M059J (cell line): ENCODE measurements at regions not wholly inside any gene's neighbourhood (a gene's known extent, or its start where the extent isn't known, plus 50 kb on each side); places are given as distances from the start of the nearest gene placed in this dataset.
"Not testable (repeated sequence)": the region's sequence is repeated elsewhere in the genome, so short reads cannot be mapped to it uniquely, and the experiment has no call there.

Experiments
- DNase-seq: peaks from one replicate; pipeline ENCODE4 v3.0.0-alpha.2; 2012; ENCODE audit warnings: low read depth

DNA sequence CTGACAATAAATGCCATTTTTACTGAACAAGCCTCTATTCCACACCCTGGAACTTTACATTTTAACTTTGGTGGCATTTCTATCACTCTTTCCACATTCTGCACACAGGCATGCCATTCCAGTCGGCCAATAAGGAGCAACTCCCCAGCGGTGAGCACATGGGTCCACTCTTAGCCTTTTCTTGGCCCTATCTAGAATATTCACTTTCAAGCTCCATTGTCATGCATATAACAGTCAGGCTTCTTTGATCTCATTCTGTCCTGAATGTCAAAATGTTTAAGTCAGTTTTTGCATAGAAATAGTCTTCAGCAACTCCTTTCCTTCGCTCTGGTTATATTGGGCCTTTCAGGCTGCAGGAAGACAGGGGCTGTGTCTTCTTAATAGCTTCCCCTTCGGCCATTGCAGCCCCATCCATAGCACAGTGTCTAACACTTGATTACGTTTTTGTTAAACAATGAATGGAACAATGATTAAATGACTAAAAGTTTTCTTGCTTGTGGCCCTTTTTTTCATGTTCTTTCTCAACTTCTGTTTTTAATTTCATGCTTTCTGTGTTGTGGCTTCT is 427.3 kb downstream of the MFSD1 start:
- DNase-seq = no peak

DNA sequence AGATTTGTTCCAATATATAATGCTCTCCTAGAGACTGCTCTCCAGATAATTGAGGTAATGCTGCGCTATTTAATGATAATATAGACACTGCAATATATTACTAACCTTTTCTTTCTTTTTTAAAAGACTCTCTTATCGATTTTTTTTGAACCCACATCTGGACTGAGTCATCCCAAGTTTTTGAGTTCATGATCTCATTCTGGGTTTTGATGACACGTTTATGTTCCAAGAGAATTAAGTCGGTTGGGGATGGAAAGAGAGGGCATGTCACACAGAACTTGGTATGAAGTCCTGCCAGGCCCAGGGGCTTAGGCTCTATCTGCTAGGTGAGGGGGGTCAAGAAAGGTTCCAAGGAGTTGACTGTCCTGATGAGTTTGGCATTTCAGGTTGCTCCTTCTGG is 431.1 kb downstream of the MFSD1 start:
- peak; percentile 36 for DNase-seq

DNA sequence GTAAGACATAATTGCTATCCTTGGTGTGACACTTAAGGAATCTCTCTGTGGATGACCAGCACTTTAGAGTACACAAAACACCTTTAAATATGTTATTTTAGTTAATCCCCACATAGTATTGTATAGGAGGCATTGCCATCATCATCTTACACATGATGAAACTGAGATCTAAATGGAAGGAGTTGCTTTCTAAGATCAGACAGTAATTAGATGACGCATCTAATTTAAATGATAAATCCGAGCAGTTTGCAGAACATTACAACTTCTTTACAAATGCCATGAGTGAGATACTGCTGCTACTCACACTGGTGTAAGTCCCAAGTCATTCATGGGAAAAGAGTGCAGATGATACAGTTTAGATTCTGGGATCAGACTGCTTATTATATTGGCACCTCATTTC is 431.9 kb downstream of the MFSD1 start:
- no peak for DNase-seq

DNA sequence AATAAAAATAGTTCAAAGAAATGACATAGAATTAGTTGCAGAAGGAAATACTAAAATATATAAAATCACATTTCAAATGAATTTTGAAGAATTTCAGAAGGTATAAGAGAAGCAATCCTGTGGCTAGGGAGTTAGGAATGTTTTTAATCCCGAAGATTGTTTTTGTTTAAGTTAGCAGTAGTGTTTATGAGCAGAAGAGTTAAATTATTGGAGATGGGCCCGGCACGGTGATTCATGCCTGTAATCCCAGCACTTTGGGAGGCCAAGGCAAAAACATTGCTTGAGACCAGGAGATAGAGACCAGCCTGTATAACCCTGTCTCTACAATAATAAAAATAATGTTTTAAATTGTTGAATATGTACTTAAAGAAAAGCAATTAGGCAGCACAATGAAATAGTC is 432.5 kb downstream of the MFSD1 start:
- peak; percentile 66 for DNase-seq

DNA sequence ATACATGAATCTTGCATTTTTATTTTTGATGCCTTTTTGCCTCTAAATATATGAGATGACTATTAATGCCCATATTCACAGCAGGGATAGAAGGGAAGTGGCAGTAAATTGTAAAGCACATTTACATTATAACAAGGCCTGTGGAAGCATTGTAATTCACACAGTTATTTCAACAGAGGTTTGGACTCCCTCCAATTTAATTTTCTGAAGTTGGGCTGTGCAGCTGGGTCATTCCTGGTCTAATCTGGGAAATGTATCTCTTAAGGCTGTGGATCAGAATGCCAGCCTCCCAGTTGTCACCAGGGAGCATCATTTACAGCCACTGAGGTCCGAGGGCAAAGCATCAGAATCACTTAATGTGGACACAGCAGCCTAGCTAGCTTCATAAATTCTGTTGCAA is 434.5 kb downstream of the MFSD1 start:
- DNase-seq = peak; percentile 54

DNA sequence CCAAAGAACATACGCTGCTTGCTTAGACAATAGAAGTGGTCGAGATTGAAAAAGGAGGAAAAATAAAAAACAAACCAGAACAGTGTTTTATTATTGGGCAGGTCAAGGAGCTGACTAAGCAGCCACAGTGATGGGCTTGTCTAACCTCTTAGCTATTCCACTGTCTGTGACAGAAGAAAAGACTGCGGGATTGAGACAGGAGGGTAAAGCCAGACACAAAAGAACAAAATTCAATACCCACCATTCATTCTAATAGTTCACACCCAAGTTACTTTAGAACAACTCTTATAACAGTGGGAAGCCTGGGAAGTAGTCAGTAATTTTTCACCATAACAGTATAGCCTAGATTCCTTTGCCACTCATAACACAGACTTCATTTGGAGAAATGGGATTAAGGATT is 435.4 kb downstream of the MFSD1 start:
- peak; percentile 48 for DNase-seq

DNA sequence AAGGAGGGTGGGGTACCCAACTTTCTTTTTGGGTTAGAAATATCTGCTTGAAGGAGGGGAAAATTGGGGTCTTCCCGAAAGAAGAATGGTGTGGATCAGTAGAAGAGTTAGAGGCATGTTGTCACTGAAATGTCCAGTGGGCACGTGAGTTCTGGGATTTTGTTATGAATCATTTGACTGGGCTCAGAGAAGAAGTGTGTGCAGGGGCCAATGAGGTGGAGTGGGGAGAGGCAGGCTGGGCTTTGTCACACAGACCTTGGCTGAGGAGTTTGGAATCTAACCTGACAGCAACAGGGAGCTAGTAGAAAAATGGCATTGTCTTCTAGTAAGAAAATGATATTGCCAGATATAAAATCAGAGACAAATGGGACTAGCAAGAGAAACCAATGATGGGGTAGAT is 436.8 kb downstream of the MFSD1 start:
- DNase-seq = peak; percentile 69

DNA sequence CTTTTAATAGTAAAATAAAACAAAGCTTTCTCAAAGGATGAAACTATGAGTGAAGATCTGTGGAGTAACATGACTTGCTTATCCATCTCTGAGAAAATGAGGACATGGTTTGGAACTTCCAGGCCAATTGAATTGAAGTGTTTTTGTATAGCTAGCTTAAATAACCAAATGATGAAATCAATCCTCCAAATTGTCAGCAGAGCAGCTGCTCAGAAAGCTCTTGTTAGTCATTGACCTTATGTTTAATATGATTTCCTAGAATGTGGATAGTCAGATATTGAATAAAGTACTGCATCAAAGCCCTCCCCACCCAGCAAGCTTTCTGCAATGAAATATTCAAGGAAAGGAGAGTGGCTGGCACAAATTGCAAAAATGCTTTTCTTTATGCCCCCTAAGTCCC is 437.2 kb downstream of the MFSD1 start:
- no peak for DNase-seq

DNA sequence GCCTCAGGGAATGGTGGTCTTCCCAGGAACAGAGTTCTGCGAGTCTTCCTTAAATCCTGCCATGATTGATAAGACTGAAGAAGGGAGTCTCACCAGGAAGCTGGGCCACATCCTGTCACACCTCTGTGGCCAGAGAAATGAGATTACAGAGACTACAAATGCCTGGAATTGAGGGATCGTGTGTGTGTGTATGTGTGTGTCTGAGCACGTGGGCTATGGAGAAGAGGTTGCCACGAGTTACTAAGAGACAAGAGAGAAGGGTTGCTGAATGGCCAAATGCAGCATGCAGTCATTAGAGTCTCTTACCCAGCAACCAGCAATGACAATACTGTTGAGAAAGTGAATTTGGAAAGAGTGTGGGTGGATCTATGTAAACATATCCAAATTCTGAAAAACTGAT is 443.1 kb downstream of the MFSD1 start:
- DNase-seq = no peak

DNA sequence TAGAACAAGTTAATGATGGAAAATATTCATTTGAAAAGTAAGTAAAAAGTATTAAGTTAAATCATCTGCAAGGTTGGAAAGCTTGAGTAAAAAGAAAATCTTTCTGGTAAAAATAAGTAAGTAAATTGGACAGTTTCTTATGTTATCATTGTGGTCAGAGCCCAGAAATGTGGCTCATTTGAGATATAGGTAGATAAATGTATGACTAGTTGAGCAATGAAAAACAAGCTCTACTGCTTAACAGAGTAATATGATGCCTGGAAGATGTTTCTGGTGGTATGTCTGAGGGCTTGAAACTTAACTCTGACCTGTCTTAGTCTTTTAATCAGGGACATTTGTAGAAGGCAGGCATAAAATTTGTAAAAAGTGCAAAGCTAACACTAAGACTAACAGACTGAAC is 444.0 kb downstream of the MFSD1 start:
- DNase-seq = no peak

DNA sequence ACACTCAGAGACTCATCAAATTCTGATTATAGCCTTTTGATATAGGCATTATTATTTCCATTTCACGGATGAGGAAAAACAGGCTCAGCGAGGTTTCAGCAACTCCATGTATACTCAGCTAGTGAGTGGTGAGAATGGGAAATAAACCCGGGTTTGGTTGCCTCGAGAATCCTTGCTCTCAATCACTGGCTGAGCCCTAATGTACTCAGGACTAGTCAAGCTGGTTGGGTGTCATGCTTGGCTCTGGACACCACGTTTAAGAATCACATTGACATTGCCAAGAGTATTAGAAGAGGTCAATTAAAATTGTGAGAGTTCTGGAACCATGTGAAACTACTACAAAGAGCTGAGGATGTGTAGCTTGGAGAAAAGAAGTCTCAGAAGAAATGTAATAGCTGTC is 444.5 kb downstream of the MFSD1 start:
- DNase-seq = no peak

DNA sequence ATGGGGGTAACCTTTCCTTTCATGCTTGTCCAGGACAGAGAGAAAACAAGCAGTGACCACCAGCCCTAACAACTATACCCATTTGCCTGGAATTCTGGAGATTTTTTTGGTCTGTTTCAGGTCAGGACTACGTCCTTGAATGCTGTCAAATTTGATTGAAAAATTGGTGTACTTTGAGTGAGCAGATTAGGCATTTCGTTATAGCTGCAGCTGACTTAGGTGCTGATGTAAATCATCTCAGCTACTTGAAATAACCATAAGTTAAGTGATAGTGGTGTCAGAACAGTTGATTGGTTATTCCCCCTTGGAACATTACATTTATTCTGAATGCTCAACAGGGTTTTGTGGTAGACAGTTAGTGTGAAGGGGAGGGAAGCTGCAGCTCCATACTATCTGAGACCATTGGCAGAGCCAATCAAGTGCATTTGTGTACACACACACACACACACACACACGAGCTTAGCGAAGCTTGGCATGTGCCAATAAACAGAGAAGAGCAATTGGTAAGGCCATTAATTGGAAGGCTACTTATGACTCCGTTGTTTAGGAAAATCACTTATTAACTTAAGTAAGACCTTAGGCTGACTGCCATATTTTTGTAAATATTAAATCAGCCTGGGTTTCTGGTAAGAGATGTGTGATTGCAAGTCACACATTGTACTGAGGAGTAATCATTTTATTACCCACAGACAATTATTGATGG is 447.8 kb downstream of the MFSD1 start:
- DNase-seq = no peak

DNA sequence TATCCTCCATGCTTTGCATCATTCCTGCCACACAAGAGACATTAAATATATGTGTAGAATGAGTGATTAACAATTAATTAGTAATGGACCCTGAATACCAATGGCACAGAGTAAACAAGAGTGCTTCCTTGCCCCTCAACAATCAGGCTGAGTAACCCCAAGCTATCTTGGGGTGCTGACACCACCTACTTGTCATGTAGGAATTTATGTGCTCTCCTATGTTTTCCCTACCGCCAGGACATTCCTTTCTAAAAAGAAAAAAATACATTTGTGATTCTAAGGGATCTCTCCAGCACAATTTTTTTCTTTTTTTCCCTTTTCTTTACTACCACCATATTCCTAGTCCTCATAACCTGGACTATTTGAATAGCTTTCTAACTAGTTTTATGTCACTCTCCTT is 449.1 kb downstream of the MFSD1 start:
- peak; percentile 54 for DNase-seq

DNA sequence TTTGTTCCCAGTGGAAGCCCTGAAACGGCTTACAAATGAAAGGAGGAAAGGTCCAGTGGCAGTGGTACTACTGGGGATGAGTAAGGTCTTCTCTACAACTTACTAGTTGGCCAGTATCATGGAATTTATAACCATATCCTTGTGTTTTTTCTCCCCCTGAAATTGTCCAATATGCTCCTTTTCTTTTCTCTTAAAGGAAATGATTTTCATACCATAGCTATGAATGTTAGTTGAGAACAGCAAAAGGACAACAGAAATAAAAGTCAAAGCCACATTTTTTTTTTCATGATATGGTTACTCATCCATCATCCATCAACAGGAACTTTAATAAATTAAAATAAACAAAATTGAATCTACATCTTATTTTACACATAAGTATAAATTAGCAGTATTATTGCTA is 450.4 kb downstream of the MFSD1 start:
- DNase-seq = peak; percentile 88

DNA sequence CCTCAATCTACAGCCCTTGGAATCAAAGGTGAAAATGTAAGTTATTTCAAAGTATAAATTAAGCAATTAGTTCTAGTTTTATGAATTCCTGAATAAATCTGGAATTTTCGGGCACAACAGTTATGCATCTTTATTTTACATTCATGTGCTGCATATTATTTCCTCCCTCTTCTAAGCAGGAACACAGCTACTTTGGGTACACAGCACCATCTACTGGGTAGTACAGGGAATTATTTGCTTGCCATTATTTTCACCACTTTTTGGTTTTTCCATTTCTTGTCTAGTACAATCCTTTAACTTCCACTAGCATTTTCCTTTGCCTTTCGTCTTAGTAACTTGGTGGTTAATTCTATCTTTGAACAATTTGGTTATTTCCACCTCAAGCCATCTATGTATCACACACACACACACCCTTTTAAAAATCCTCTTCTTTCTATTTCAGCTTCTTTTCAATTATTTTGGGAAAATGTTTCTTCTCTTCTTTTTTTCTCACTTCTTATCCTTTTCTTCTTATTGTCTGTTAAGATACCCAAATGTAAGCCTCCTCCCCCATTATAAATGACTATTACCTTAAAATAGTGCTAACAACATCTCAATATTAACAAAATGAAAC is 451.0 kb downstream of the MFSD1 start:
- DNase-seq = peak; percentile 80

DNA sequence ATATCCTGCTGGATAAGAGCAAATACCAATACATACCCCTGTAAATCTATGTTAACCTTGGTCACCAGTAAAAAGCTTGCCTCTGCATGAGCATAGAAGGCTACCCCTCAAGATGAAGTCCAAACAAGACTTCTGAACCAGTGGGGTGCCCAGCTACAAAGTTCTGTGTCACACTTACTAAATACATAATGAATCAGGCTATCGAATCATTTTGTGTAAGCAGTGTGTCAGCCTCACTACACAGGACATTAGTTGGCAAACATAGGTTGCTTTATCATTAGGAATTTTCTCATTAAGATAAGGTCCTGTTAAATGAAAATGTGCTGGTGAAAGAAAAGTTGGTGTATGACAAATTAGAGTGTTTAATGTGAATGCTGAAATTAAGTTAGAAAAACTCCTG is 452.0 kb downstream of the MFSD1 start:
- DNase-seq = no peak

DNA sequence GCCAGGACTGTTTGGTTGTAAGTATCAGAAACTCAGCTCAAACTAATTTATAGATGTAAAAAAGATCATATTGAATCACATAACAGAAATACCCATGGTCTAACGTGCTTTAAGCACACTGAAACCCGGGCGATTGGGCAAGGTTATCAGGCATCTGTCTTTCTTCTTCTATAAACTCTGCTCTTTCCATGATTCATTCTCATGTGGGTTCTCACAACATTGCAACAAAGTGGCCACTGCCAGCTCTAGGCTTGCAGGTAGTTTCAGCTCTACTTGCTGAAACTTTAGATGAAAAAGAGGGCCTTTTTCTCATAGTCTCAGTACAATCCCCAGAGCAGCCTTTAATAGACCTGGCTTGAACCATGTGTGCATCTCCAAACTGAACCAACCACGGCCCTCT is 456.1 kb downstream of the MFSD1 start:
- peak; percentile 38 for DNase-seq

DNA sequence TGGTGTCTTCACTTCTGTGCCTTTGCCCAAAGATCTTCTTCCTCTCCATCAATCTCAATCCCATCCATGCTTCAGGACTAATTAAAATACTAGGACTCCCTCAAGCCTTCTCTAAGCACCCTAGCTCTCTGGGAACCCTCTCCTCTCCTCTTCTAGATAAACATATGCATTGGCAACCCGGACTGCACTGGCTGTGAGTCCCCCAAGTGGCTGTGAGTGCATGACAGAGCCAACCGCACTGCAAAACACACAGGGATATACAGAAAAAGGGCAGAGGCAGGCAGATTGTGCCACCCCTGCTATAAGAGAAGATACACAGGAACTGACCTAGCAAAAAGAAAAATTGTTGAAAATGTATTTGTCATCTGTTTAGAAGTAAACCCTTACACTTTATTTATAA is 457.1 kb downstream of the MFSD1 start:
- DNase-seq = no peak

DNA sequence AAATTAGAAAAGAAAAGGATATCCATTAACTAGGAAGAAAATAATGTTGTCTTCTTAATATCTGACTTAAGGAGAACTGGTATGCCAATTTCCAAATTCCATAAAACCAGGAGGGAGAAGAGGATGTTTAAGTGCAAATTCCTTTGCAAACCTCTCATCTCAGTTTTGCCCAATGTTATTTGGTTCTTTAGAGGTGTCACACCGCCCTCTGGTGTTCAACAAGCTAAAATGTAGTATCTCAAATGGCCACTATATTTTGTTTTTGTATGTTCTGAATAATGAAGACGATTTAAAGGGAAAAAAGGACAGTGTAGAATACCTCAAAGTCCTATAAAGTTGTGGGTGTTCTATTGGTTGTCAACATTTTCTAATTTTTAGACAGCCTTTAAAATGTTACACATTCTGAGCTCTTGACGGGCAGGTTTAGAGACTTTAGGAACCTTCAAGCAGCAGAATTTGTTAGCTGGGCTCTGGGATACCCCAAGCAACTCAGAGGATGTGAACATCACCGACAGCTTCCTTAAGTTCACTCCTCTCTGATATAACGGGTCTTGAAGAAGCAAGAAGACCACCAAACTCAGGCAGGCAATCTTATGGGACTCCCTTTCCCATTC is 458.3 kb downstream of the MFSD1 start:
- DNase-seq = peak; percentile 79

DNA sequence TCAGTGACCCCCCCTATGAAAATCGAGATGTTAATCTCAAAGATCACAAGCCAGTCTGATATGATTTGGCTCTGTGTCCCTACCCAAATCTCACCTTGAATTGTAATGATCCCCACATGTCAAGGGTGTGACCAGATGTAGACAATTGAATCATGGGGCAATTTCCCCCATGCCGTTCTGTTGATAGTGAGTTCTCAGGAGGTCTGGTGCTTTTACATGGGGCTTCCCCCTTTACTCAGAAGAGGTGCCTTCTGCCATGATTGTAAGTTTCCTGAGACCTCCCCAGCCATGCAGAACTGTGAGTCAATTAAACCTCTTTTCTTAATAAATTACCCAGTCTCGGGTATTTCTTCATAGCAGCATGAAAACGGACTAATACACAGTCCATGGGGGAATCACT is 459.5 kb downstream of the MFSD1 start:
- DNase-seq = not testable (repeated sequence)

DNA sequence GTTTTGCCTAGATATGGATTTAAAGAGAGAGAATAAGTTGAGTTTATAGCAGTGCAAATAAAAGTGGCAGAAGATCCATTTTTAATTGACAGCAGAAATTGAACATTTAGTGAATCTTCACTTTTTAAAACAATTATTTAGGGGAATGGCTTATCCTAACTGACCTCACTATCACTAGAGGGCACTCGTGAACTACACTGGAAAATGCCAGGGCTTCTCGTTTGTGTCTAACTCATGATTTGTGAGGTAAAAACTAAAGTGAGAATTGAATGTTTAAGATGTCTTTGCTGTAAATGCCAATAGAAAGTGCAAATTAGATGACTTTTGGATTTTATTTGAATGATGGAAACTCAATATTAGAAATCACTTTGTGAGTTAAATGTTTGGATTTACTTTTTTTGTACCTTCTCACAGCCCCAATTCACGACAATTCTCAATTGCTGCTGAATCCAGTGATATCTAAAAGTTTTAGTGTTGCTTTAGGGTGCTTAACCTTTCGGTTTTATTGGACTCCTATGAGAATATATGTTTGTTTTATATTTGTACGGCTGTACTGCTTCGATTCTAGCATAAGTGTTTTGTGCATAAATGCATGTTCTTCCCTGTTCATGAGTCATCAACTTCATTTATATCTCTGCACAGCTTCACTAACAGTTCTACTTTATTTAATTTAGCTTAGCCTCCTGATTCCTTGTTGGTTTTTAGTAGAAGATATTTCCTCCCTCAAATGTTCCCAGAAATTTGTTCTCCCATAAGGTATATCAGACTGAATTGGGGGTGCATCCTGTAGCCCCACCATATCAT is 462.1 kb downstream of the MFSD1 start:
- DNase-seq = peak; percentile 75

DNA sequence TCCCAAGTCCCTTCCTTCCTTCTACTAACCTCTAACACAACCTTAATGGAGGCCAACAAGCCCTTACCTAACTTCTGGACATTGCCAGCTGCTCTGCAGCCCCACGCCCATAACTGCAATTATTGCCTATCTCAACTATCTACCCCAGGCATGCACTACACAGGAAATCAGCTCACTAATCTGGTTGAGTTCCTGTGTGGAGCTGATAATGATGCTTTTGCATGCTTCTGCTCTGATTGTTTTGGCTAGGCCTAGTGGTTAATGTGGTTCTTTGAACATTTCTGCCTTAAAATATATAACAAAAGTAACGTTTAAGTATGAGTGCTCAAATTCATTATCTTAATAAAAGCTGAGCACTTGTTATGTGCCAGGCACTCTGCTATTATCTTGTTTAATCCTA is 463.9 kb downstream of the MFSD1 start:
- no peak for DNase-seq
